ENCODE measurements at regions not wholly inside any gene's neighbourhood (a gene's known extent, or its start where the extent isn't known, plus 50 kb on each side); places are given as distances from the start of the nearest gene placed in this dataset.

- H3K4me1 ChIP-seq = no peaks in the 10 kb centered on the region
- 58 to 74% methylated on average over 2 of the region's 2 CpGs for WGBS, 2 donors
- H3K9me3 ChIP-seq = no peaks in the 10 kb centered on the region
- no peak overlapping the region for H3K4me3 ChIP-seq
- DNase-seq (no peak), ATAC-seq (no peak)
- H3K27ac ChIP-seq = no peak overlapping the region
- no peak for TF ChIP-seq POLR2A (IDR thresholded peaks at IDR 0.05)
- TF ChIP-seq, protein P1, sequence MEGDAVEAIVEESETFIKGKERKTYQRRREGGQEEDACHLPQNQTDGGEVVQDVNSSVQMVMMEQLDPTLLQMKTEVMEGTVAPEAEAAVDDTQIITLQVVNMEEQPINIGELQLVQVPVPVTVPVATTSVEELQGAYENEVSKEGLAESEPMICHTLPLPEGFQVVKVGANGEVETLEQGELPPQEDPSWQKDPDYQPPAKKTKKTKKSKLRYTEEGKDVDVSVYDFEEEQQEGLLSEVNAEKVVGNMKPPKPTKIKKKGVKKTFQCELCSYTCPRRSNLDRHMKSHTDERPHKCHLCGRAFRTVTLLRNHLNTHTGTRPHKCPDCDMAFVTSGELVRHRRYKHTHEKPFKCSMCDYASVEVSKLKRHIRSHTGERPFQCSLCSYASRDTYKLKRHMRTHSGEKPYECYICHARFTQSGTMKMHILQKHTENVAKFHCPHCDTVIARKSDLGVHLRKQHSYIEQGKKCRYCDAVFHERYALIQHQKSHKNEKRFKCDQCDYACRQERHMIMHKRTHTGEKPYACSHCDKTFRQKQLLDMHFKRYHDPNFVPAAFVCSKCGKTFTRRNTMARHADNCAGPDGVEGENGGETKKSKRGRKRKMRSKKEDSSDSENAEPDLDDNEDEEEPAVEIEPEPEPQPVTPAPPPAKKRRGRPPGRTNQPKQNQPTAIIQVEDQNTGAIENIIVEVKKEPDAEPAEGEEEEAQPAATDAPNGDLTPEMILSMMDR (IDR thresholded peaks at IDR 0.05) = no peak
- no peaks in the 10 kb centered on the region for H3K27me3 ChIP-seq
- intact Hi-C loops (cut with DNase I) = no loop called here
- no peaks in the 10 kb centered on the region for H3K36me3 ChIP-seq (replicated peaks in 1 of 2; ENCODE audit: insufficient read depth in 1 of 2, low read depth in 2 of 2)
Measured at GRCh38 chr10:91022390-91022789, 101.5 kb upstream of the ANKRD1 start.

- no peak for DNase-seq
- Histone ChIP-seq H3K27me3 (no peaks in the 10 kb centered on the region), H3K36me3 (replicated peaks in 1 of 2; ENCODE audit: insufficient read depth in 1 of 2, low read depth in 2 of 2) (no peaks in the 10 kb centered on the region), H3K4me3 (no peak overlapping the region), H3K4me1 (no peaks in the 10 kb centered on the region), H3K27ac (no peak overlapping the region), H3K9me3 (no peaks in the 10 kb centered on the region)
- TF ChIP-seq, protein P1 (IDR thresholded peaks at IDR 0.05) = no peak
- no peak for TF ChIP-seq POLR2A (IDR thresholded peaks at IDR 0.05)
- intact Hi-C loops (cut with DNase I) = no loop called here
- WGBS, 2 donors = 51 to 52% methylated on average over 6 of the region's 6 CpGs
- no peak for ATAC-seq
Measured at GRCh38 chr10:91022924-91023699, 102.2 kb upstream of the ANKRD1 start.

DNA sequence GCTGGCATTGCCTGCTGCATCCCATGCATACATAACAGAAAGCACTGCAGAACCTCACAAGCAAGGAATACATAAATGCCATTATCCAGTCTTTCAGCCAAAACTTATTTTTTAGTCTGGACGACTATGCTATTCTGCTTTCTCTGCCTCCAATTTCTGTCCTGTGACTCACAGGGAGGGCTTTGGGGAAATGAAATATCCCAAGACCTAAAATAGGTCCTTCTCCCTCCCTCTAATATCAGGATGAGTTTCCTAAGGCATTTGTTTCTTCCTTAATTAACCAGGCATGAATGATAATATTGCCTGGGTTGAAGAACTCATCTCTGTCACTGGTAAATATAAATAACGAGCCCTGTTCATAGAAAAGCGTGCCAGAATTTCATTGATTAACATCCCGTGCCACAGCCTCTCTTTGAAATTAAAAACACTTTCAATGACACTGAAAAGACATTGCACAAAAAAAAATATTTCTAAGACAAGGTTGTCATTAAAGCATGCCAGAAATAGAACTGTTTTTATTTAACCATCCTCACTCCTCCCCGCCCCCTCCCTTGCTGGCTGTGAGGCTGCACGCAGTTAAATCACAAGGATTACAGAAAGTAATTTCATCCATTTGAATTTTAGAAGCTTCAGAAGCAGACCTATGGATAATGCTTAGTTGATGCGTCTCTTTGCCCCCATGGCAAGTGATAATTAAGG is 103.0 kb upstream of the ANKRD1 start:
- 55 to 58% methylated on average over 7 of the region's 7 CpGs for WGBS, 2 donors

GRCh38 chr10:91024541-91024940 is 103.7 kb upstream of the ANKRD1 start:
- intact Hi-C loops (cut with DNase I) = no loop called here
- Histone ChIP-seq H3K27ac (no peak overlapping the region), H3K27me3 (no peaks in the 10 kb centered on the region), H3K9me3 (no peaks in the 10 kb centered on the region), H3K4me3 (no peak overlapping the region), H3K36me3 (replicated peaks in 1 of 2; ENCODE audit: insufficient read depth in 1 of 2, low read depth in 2 of 2) (no peaks in the 10 kb centered on the region), H3K4me1 (no peaks in the 10 kb centered on the region)
- ATAC-seq = no peak
- no peak for DNase-seq
- WGBS, 2 donors = 75 to 79% methylated on average over 3 of the region's 3 CpGs
- TF ChIP-seq, protein P1 (IDR thresholded peaks at IDR 0.05) = no peak
- TF ChIP-seq POLR2A (IDR thresholded peaks at IDR 0.05) = no peak

More for the DNA sequence above, 103.0 kb upstream of the ANKRD1 start:
- H3K4me3 ChIP-seq = no peak overlapping the region
- no peaks in the 10 kb centered on the region for H3K9me3 ChIP-seq
- H3K27ac ChIP-seq = no peak overlapping the region
- no peak for DNase-seq
- ATAC-seq = no peak
- intact Hi-C loops (cut with DNase I) = no loop called here
- H3K4me1 ChIP-seq = no peaks in the 10 kb centered on the region
- TF ChIP-seq, protein P1 (IDR thresholded peaks at IDR 0.05) = no peak
- TF ChIP-seq POLR2A (IDR thresholded peaks at IDR 0.05) = no peak
- H3K27me3 ChIP-seq = no peaks in the 10 kb centered on the region
- no peaks in the 10 kb centered on the region for H3K36me3 ChIP-seq (replicated peaks in 1 of 2; ENCODE audit: insufficient read depth in 1 of 2, low read depth in 2 of 2)

All from body of pancreas (tissue), 4 donors.